Tibial nerve (tissue), 3 donors: ENCODE measurements at regions not wholly inside any gene's neighbourhood (a gene's known extent, or its start where the extent isn't known, plus 50 kb on each side); places are given as distances from the start of the nearest gene placed in this dataset.

Experiments used
- POLR2A ChIP-seq, 2 donors: fragments of 450-650 bp; IDR thresholded peaks; one replicate each; pipeline ENCODE4 v1.6.1; 2017; ENCODE audit warnings: antibody characterized with exemption in 2 of 2, mild to moderate bottlenecking in 2 of 2, moderate library complexity in 2 of 2
- TF ChIP-seq, protein P1 (sequence below), 5 experiments: fragments of 200-600 bp in 3 of 5; fragments of 450-650 bp in 2 of 5; sonication (generic) in 3 of 5; IDR thresholded peaks; one replicate each; pipeline ENCODE4 v1.5.1; 2016 to 2019; ENCODE audit warnings: antibody characterized with exemption in 5 of 5, mild to moderate bottlenecking in 3 of 5, moderate library complexity in 2 of 5

GRCh38 chr4:38204339-38205035, 244.3 kb downstream of the PTTG2 start:
- TF ChIP-seq, protein P1, sequence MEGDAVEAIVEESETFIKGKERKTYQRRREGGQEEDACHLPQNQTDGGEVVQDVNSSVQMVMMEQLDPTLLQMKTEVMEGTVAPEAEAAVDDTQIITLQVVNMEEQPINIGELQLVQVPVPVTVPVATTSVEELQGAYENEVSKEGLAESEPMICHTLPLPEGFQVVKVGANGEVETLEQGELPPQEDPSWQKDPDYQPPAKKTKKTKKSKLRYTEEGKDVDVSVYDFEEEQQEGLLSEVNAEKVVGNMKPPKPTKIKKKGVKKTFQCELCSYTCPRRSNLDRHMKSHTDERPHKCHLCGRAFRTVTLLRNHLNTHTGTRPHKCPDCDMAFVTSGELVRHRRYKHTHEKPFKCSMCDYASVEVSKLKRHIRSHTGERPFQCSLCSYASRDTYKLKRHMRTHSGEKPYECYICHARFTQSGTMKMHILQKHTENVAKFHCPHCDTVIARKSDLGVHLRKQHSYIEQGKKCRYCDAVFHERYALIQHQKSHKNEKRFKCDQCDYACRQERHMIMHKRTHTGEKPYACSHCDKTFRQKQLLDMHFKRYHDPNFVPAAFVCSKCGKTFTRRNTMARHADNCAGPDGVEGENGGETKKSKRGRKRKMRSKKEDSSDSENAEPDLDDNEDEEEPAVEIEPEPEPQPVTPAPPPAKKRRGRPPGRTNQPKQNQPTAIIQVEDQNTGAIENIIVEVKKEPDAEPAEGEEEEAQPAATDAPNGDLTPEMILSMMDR (IDR thresholded peaks at IDR 0.05): no peak
- TF ChIP-seq POLR2A (IDR thresholded peaks at IDR 0.05): no peak
